Activated CD8-positive, alpha-beta T cell treated with anti-CD3 and anti-CD28 coated beads, Interleukin-2, amount 10 ng/mL, durations not matched to agents 7 days and 5 days (primary cell): ENCODE measurements at regions not wholly inside any gene's neighbourhood (a gene's known extent, or its start where the extent isn't known, plus 50 kb on each side); places are given as distances from the start of the nearest gene placed in this dataset.

Experiments
- ATAC-seq: fragments of 150-1000 bp; cut with Tn5 transposase; one replicate; pipeline ENCODE4 v1.10.0; 2021; ENCODE audit warnings: moderate library complexity
- CTCF ChIA-PET: fragments of 350-600 bp; sonication (Branson Sonifier 250); formaldehyde crosslinking; loops from one replicate; lab custom pipeline; 2021; ENCODE audit warnings: antibody characterized with exemption; lab: Charles Lee
- POLR2A ChIA-PET: fragments of 350-600 bp; sonication (Branson Sonifier 250); formaldehyde crosslinking; loops from one replicate; lab custom pipeline; 2021; ENCODE audit warnings: antibody characterized with exemption; lab: Charles Lee
- DNase-seq: peaks from one replicate; pipeline ENCODE4 v3.0.0-alpha.2; 2020
- H3K27ac Mint-ChIP-seq: one replicate; pipeline ENCODE4 v1.8.0; 2021; ENCODE audit warnings: mild to moderate bottlenecking, mixed read lengths
- H3K27me3 Mint-ChIP-seq: one replicate; pipeline ENCODE4 v1.8.0; 2021; ENCODE audit warnings: low read depth, mixed read lengths
- H3K36me3 Mint-ChIP-seq: one replicate; pipeline ENCODE4 v1.8.0; 2021; ENCODE audit warnings: low read depth, mixed read lengths
- H3K4me1 Mint-ChIP-seq: one replicate; pipeline ENCODE4 v1.8.0; 2021; ENCODE audit warnings: low read depth, mixed read lengths
- H3K4me3 Mint-ChIP-seq: one replicate; pipeline ENCODE4 v1.8.0; 2021; ENCODE audit warnings: mild to moderate bottlenecking, mixed read lengths
- H3K9me3 Mint-ChIP-seq: one replicate; pipeline ENCODE4 v1.8.0; 2022; ENCODE audit warnings: mixed read lengths; ENCODE audit not compliant: insufficient read depth

GRCh38 chr11:121933694-121934093 is 182.3 kb downstream of the BLID start:
- no peak for ATAC-seq
- ChIA-PET CTCF (no interaction called here), POLR2A (no interaction called here)
- no peak for DNase-seq
- no peak overlapping the region for H3K27ac Mint-ChIP-seq
- peaks cover 1% of the 10 kb centered on the region for H3K27me3 Mint-ChIP-seq
- H3K36me3 Mint-ChIP-seq = no peaks in the 10 kb centered on the region
- H3K9me3 Mint-ChIP-seq = no peaks in the 10 kb centered on the region
- no peaks in the 10 kb centered on the region for H3K4me1 Mint-ChIP-seq
- no peak overlapping the region for H3K4me3 Mint-ChIP-seq

GRCh38 chr11:121933294-121933693 is 182.7 kb downstream of the BLID start:
- no peaks in the 10 kb centered on the region for H3K9me3 Mint-ChIP-seq
- ATAC-seq = no peak
- POLR2A ChIA-PET = no interaction called here

GRCh38 chr11:121932646-121933185 is 183.3 kb downstream of the BLID start:
- no peaks in the 10 kb centered on the region for H3K36me3 Mint-ChIP-seq
- H3K4me3 Mint-ChIP-seq = no peak overlapping the region
- H3K27me3 Mint-ChIP-seq = peaks cover 1% of the 10 kb centered on the region
- POLR2A ChIA-PET = no interaction called here
- no peaks in the 10 kb centered on the region for H3K9me3 Mint-ChIP-seq
- no peak overlapping the region for H3K27ac Mint-ChIP-seq
- ATAC-seq = no peak
- no peak for DNase-seq
- no peaks in the 10 kb centered on the region for H3K4me1 Mint-ChIP-seq
- CTCF ChIA-PET = no interaction called here

More at GRCh38 chr11:121933294-121933693, 182.7 kb downstream of the BLID start:
- CTCF ChIA-PET = no interaction called here
- Mint-ChIP-seq H3K4me3 (no peak overlapping the region), H3K27me3 (peaks cover 1% of the 10 kb centered on the region), H3K27ac (no peak overlapping the region), H3K36me3 (no peaks in the 10 kb centered on the region), H3K4me1 (no peaks in the 10 kb centered on the region)
- DNase-seq = no peak

- POLR2A ChIA-PET = no interaction called here
- no peaks in the 10 kb centered on the region for H3K36me3 Mint-ChIP-seq
Measured at GRCh38 chr11:121931748-121932352, 184.2 kb downstream of the BLID start.

GRCh38 chr11:121931121-121931520 is 184.9 kb downstream of the BLID start:
- Mint-ChIP-seq H3K9me3 (no peaks in the 10 kb centered on the region), H3K36me3 (no peaks in the 10 kb centered on the region), H3K4me1 (no peaks in the 10 kb centered on the region), H3K4me3 (no peak overlapping the region), H3K27ac (no peak overlapping the region), H3K27me3 (peaks cover 1% of the 10 kb centered on the region)
- ChIA-PET CTCF (no interaction called here), POLR2A (no interaction called here)
- DNase-seq = no peak
- ATAC-seq = no peak

More at GRCh38 chr11:121931748-121932352, 184.2 kb downstream of the BLID start:
- Mint-ChIP-seq H3K27ac (no peak overlapping the region), H3K9me3 (no peaks in the 10 kb centered on the region), H3K4me1 (no peaks in the 10 kb centered on the region), H3K27me3 (peaks cover 1% of the 10 kb centered on the region), H3K4me3 (no peak overlapping the region)
- CTCF ChIA-PET = no interaction called here
- no peak for ATAC-seq
- DNase-seq = no peak

GRCh38 chr11:121930004-121930965 is 185.7 kb downstream of the BLID start:
- DNase-seq (no peak), ATAC-seq (no peak)
- ChIA-PET POLR2A (no interaction called here), CTCF (no interaction called here)
- H3K4me1 Mint-ChIP-seq = no peaks in the 10 kb centered on the region
- peaks cover 1% of the 10 kb centered on the region for H3K27me3 Mint-ChIP-seq
- H3K4me3 Mint-ChIP-seq = no peak overlapping the region
- no peaks in the 10 kb centered on the region for H3K36me3 Mint-ChIP-seq
- H3K9me3 Mint-ChIP-seq = no peaks in the 10 kb centered on the region
- no peak overlapping the region for H3K27ac Mint-ChIP-seq

- H3K36me3 Mint-ChIP-seq = no peaks in the 10 kb centered on the region
- H3K27me3 Mint-ChIP-seq = peaks cover 1% of the 10 kb centered on the region
- no peak overlapping the region for H3K27ac Mint-ChIP-seq
- no peak for DNase-seq
- no peak overlapping the region for H3K4me3 Mint-ChIP-seq
- no peaks in the 10 kb centered on the region for H3K9me3 Mint-ChIP-seq
- H3K4me1 Mint-ChIP-seq = no peaks in the 10 kb centered on the region
- ChIA-PET CTCF (no interaction called here), POLR2A (no interaction called here)
- no peak for ATAC-seq
Measured at GRCh38 chr11:121929581-121929980, 186.4 kb downstream of the BLID start.

GRCh38 chr11:121928597-121929580 is 187.1 kb downstream of the BLID start:
- Mint-ChIP-seq H3K9me3 (no peaks in the 10 kb centered on the region), H3K4me3 (no peak overlapping the region), H3K36me3 (no peaks in the 10 kb centered on the region), H3K27me3 (peaks cover 1% of the 10 kb centered on the region), H3K4me1 (no peaks in the 10 kb centered on the region), H3K27ac (no peak overlapping the region)
- POLR2A ChIA-PET = no interaction called here
- ATAC-seq (no peak), DNase-seq (no peak)
- CTCF ChIA-PET = no interaction called here

- no peak overlapping the region for H3K4me3 Mint-ChIP-seq
- H3K27ac Mint-ChIP-seq = no peak overlapping the region
- no peak for ATAC-seq
- H3K36me3 Mint-ChIP-seq = no peaks in the 10 kb centered on the region
- POLR2A ChIA-PET = no interaction called here
- CTCF ChIA-PET = no interaction called here
- H3K9me3 Mint-ChIP-seq = no peaks in the 10 kb centered on the region
- H3K4me1 Mint-ChIP-seq = no peaks in the 10 kb centered on the region
- peaks cover 1% of the 10 kb centered on the region for H3K27me3 Mint-ChIP-seq
- DNase-seq = no peak
Measured at GRCh38 chr11:121927789-121928188, 188.2 kb downstream of the BLID start.

- ChIA-PET CTCF (no interaction called here), POLR2A (no interaction called here)
- Mint-ChIP-seq H3K27ac (no peak overlapping the region), H3K36me3 (no peaks in the 10 kb centered on the region), H3K4me1 (no peaks in the 10 kb centered on the region), H3K27me3 (peaks cover 1% of the 10 kb centered on the region), H3K4me3 (no peak overlapping the region), H3K9me3 (no peaks in the 10 kb centered on the region)
- DNase-seq (no peak), ATAC-seq (no peak)
Measured at GRCh38 chr11:121927097-121927785, 188.8 kb downstream of the BLID start.

GRCh38 chr11:121924191-121924590 is 191.8 kb downstream of the BLID start:
- Mint-ChIP-seq H3K9me3 (no peaks in the 10 kb centered on the region), H3K4me3 (no peak overlapping the region), H3K27ac (no peak overlapping the region), H3K4me1 (no peaks in the 10 kb centered on the region), H3K27me3 (no peaks in the 10 kb centered on the region), H3K36me3 (no peaks in the 10 kb centered on the region)
- ChIA-PET CTCF (no interaction called here), POLR2A (no interaction called here)
- ATAC-seq (no peak), DNase-seq (no peak)
